A549 (cell line): ENCODE measurements at regions not wholly inside any gene's neighbourhood (a gene's known extent, or its start where the extent isn't known, plus 50 kb on each side); places are given as distances from the start of the nearest gene placed in this dataset.

ENCODE experiments used
- ATAC-seq, 2 experiments: fragments of 200-7000 bp in 1 of 2; fragments of >200 bp in 1 of 2; cut with Nextera tagmentation in 1 of 2; cut with Tn5 transposase in 1 of 2; 3 replicates each; pipeline versions ENCODE4 v1.8.0 to v1.9.1; 2018 to 2020; ENCODE audit warnings: mild to moderate bottlenecking in 1 of 2, moderate library complexity in 1 of 2
- CTCF ChIA-PET: fragments of 300-600 bp; sonication (Branson Sonifier 250); formaldehyde crosslinking; extraction: SDS; loops from one replicate; lab custom pipeline; 2021; ENCODE audit warnings: antibody characterized with exemption, inconsistent platforms; lab: Yijun Ruan, JAX
- POLR2A ChIA-PET: fragments of 350-600 bp; formaldehyde crosslinking; extraction: SDS; loops from one replicate; lab custom pipeline; 2021; ENCODE audit warnings: antibody characterized with exemption, inconsistent platforms; lab: Yijun Ruan, JAX
- DNase-seq, 2 experiments: peaks; one replicate each; pipeline versions ENCODE4 v3.0.0 to v3.0.0-alpha.2; 2011 to 2016; ENCODE audit warnings: low read depth in 1 of 2, low spot score in 1 of 2
- FAIRE-seq: peaks from 2 replicates; lab custom pipeline; 2011; peaks lifted over from hg19 to GRCh38; lab: Jason Lieb, UNC
- H3K27ac ChIP-seq, 2 experiments: fragments of >200 bp; sonication (Bioruptor Twin); formaldehyde crosslinking; 3 replicates each; pipeline ENCODE4 v1.5.1; 2016 to 2017
- H3K4me1 ChIP-seq: fragments of >200 bp; sonication (Bioruptor Twin); formaldehyde crosslinking; 3 replicates; pipeline ENCODE4 v1.6.1; 2016
- H3K4me2 ChIP-seq: fragments of >200 bp; sonication (Bioruptor Twin); formaldehyde crosslinking; 3 replicates; pipeline ENCODE4 v1.6.1; 2016
- H3K4me3 ChIP-seq: fragments of >200 bp; sonication (Bioruptor Twin); formaldehyde crosslinking; 3 replicates; pipeline ENCODE4 v1.5.1; 2016
- H3K9me3 ChIP-seq: fragments of >200 bp; sonication (Bioruptor Twin); formaldehyde crosslinking; 3 replicates; pipeline ENCODE4 v1.6.1; 2016
- CBX8 ChIP-seq: fragments of 200-600 bp; sonication (generic); IDR thresholded peaks from 2 replicates; pipeline ENCODE4 v1.6.1; 2016
- EHMT2 ChIP-seq: fragments of 200-600 bp; sonication (generic); IDR thresholded peaks from 2 replicates; pipeline ENCODE4 v1.6.1; 2016; ENCODE audit warnings: antibody characterized with exemption, low read depth, mild to moderate bottlenecking, moderate library complexity
- EP300 ChIP-seq, 2 experiments: fragments of >200 bp; sonication (Bioruptor Twin); formaldehyde crosslinking; IDR thresholded peaks; 2 replicates in 1 of 2; 3 replicates in 1 of 2; pipeline ENCODE4 v1.6.1; 2016 to 2017
- FOSB ChIP-seq: fragments of 250-450 bp; sonication (Bioruptor Pico); IDR thresholded peaks from 2 replicates; pipeline ENCODE4 v1.5.0; 2020; ENCODE audit warnings: mild to moderate bottlenecking, moderate library complexity
- FOSL2 ChIP-seq, 2 experiments: fragments of 450-650 bp in 1 of 2; fragments of >200 bp in 1 of 2; sonication (Bioruptor Twin) in 1 of 2; formaldehyde crosslinking; IDR thresholded peaks; 2 replicates each; pipeline versions ENCODE4 v1.5.0 to v1.6.1; 2016 to 2020; ENCODE audit warnings: mild to moderate bottlenecking in 1 of 2, moderate library complexity in 1 of 2
- FOXS1 ChIP-seq: fragments of 250-450 bp; sonication (Bioruptor Pico); IDR thresholded peaks from 2 replicates; pipeline ENCODE4 v1.5.0; 2020; ENCODE audit warnings: mild to moderate bottlenecking, moderate library complexity
- GATA3 ChIP-seq: IDR thresholded peaks from 2 replicates; pipeline ENCODE4 v1.6.1; 2012; ENCODE audit warnings: borderline replicate concordance
- HOXB13 ChIP-seq: fragments of 250-450 bp; sonication (Bioruptor Pico); IDR thresholded peaks from 2 replicates; pipeline ENCODE4 v1.5.0; 2020; ENCODE audit warnings: low read depth, mild to moderate bottlenecking, moderate library complexity
- HOXB5 ChIP-seq: fragments of 250-450 bp; sonication (Bioruptor Pico); IDR thresholded peaks from 2 replicates; pipeline ENCODE4 v1.5.0; 2020; ENCODE audit warnings: mild to moderate bottlenecking, moderate library complexity
- JUN ChIP-seq, 2 experiments: fragments of >200 bp; sonication (Bioruptor Twin); formaldehyde crosslinking; IDR thresholded peaks; 2 replicates in 1 of 2; 3 replicates in 1 of 2; pipeline ENCODE4 v1.6.1; 2016 to 2017
- KDM1A ChIP-seq: fragments of 200-600 bp; sonication (generic); IDR thresholded peaks from 2 replicates; pipeline ENCODE4 v1.6.1; 2016; ENCODE audit warnings: low read depth, mild to moderate bottlenecking
- KDM5A ChIP-seq: fragments of 200-600 bp; sonication (generic); IDR thresholded peaks from 2 replicates; pipeline ENCODE4 v1.6.1; 2016; ENCODE audit warnings: antibody characterized with exemption, mild to moderate bottlenecking
- MYC ChIP-seq: IDR thresholded peaks from 2 replicates; pipeline ENCODE4 v1.6.1; 2012; ENCODE audit warnings: mild to moderate bottlenecking, inconsistent platforms, low read length, improper control_type of control experiment, borderline replicate concordance
- NFE2L2 ChIP-seq: fragments of 150-350 bp; conservative IDR thresholded peaks from 2 replicates; pipeline ENCODE4 v1.6.1; 2014; ENCODE audit warnings: low read length
- PHF8 ChIP-seq: fragments of 200-600 bp; sonication (generic); IDR thresholded peaks from 2 replicates; pipeline ENCODE4 v1.6.1; 2016; ENCODE audit warnings: low read depth, mild to moderate bottlenecking, antibody characterized with exemption, moderate library complexity, borderline replicate concordance
- RFX5 ChIP-seq: fragments of 450-650 bp; IDR thresholded peaks from 2 replicates; pipeline ENCODE4 v1.7.1; 2014; ENCODE audit warnings: antibody characterized with exemption, mild to moderate bottlenecking, moderate library complexity
- SMC3 ChIP-seq: fragments of >200 bp; sonication (Bioruptor Twin); formaldehyde crosslinking; IDR thresholded peaks from 3 replicates; pipeline ENCODE4 v1.6.1; 2018; ENCODE audit warnings: inconsistent platforms
- SREBF2 ChIP-seq: fragments of 450-650 bp; IDR thresholded peaks from 2 replicates; pipeline ENCODE4 v1.6.1; 2014; ENCODE audit warnings: mild to moderate bottlenecking, moderate library complexity
- TFCP2L1 ChIP-seq: fragments of 250-450 bp; sonication (Bioruptor Pico); IDR thresholded peaks from 2 replicates; pipeline ENCODE4 v1.5.0; 2021; ENCODE audit warnings: mild to moderate bottlenecking
- ZC3H11A ChIP-seq: fragments of 450-650 bp; IDR thresholded peaks from 2 replicates; pipeline ENCODE4 v1.6.1; 2014; ENCODE audit warnings: antibody characterized with exemption, mild to moderate bottlenecking
- ZFP36 ChIP-seq: fragments of 450-650 bp; IDR thresholded peaks from 2 replicates; pipeline ENCODE4 v1.6.1; 2014; ENCODE audit warnings: borderline replicate concordance; ENCODE audit not compliant: partially characterized antibody
- WGBS: methylation state at CpG from one replicate; pipeline ENCODE4 v1.1.6; 2017; ENCODE audit errors: missing lambda C conversion rate; 5-methylcytosine and 5-hydroxymethylcytosine counted together
- TF ChIP-seq, protein P1 (sequence below): fragments of >200 bp; sonication (Bioruptor Twin); formaldehyde crosslinking; IDR thresholded peaks from 3 replicates; pipeline ENCODE4 v1.6.1; 2016
- TF ChIP-seq, protein P2 (sequence below): fragments of 150-350 bp; IDR thresholded peaks from 2 replicates; pipeline ENCODE4 v1.6.1; 2014; ENCODE audit warnings: low read depth, mild to moderate bottlenecking, low read length
- TF ChIP-seq, protein P3 (sequence below): fragments of >200 bp; sonication (Bioruptor Twin); formaldehyde crosslinking; IDR thresholded peaks from 3 replicates; pipeline ENCODE4 v1.5.1; 2016

DNA sequence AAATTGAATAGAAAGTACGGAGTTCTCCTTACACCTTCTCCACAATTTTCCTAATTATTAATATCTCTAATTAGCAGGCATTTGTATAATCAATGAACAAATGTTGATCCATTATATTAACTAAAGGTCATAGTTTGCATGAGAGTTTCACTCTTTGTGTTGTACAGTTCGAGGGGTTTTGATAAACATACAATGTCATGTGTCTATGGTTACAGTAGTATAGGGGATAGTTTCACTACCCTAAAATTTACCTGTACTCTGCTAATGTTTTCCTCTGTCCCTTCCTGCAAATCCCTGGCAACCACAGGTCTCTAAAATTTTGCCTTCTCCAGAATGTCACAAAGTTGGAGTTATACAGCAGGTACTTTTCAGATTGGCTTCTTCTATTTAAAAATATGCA lies 1199.8 kb upstream of the GJE1 start:
- TF ChIP-seq, protein P1, sequence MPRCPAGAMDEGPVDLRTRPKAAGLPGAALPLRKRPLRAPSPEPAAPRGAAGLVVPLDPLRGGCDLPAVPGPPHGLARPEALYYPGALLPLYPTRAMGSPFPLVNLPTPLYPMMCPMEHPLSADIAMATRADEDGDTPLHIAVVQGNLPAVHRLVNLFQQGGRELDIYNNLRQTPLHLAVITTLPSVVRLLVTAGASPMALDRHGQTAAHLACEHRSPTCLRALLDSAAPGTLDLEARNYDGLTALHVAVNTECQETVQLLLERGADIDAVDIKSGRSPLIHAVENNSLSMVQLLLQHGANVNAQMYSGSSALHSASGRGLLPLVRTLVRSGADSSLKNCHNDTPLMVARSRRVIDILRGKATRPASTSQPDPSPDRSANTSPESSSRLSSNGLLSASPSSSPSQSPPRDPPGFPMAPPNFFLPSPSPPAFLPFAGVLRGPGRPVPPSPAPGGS = no peak
- TF ChIP-seq GATA3 (no peak), RFX5 (no peak), NFE2L2 (no peak), KDM1A (no peak), HOXB13 (no peak), PHF8 (no peak), ZC3H11A (no peak), MYC (no peak), SMC3 (no peak), KDM5A (no peak), HOXB5 (CRISPR knock-in tag) (no peak), ZFP36 (no peak), CBX8 (no peak), TFCP2L1 (CRISPR knock-in tag) (no peak), FOSL2 (IDR thresholded peaks at IDR 0.05) (no peak), FOSL2 (CRISPR knock-in tag; IDR thresholded peaks at IDR 0.05) (no peak)
- TF ChIP-seq, protein P2, sequence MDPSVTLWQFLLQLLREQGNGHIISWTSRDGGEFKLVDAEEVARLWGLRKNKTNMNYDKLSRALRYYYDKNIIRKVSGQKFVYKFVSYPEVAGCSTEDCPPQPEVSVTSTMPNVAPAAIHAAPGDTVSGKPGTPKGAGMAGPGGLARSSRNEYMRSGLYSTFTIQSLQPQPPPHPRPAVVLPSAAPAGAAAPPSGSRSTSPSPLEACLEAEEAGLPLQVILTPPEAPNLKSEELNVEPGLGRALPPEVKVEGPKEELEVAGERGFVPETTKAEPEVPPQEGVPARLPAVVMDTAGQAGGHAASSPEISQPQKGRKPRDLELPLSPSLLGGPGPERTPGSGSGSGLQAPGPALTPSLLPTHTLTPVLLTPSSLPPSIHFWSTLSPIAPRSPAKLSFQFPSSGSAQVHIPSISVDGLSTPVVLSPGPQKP = no peak
- ATAC-seq (no peak), DNase-seq (no peak), FAIRE-seq (no peak)
- H3K27ac ChIP-seq = no peak overlapping the region
- H3K4me2 ChIP-seq = no peak overlapping the region
- ChIA-PET POLR2A (no interaction called here), CTCF (no interaction called here)
- no peak overlapping the region for H3K4me3 ChIP-seq
- H3K4me1 ChIP-seq = no peaks in the 10 kb centered on the region
- WGBS = 49% methylated on average over 2 of the region's 2 CpGs
- H3K9me3 ChIP-seq = no peaks in the 10 kb centered on the region

DNA sequence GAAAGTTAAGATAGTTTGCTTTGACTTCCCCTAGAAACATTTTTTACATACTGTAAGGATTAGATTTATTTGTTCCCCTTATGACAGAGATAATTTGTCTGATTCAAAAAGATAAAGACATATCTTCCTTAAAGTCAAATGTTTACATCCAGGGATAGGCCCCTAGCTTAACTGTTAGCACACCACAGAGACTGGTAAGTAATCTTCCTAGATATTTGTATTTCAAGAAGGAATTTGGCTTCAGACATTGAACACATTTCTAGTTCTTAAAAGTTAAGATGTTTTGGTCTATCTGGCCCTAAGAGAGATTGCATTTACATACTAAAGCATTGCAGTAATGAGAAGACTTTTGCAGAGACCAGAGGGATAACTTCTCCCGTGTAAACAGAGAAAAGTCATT lies 1201.1 kb upstream of the GJE1 start:
- DNase-seq (no peak), FAIRE-seq (no peak), ATAC-seq (no peak)
- Histone ChIP-seq H3K27ac (no peak overlapping the region), H3K9me3 (no peaks in the 10 kb centered on the region), H3K4me3 (no peak overlapping the region), H3K4me1 (no peaks in the 10 kb centered on the region), H3K4me2 (no peak overlapping the region)
- TF ChIP-seq SREBF2 = no peak
- TF ChIP-seq FOSB (CRISPR knock-in tag) = no peak
- no peak for TF ChIP-seq JUN (IDR thresholded peaks at IDR 0.05)
- no peak for TF ChIP-seq FOXS1 (CRISPR knock-in tag)
- TF ChIP-seq EHMT2 = no peak
- no peak for TF ChIP-seq MYC
- no peak for TF ChIP-seq ZFP36
- no peak for TF ChIP-seq EP300 (IDR thresholded peaks at IDR 0.05)
- TF ChIP-seq, protein P3, sequence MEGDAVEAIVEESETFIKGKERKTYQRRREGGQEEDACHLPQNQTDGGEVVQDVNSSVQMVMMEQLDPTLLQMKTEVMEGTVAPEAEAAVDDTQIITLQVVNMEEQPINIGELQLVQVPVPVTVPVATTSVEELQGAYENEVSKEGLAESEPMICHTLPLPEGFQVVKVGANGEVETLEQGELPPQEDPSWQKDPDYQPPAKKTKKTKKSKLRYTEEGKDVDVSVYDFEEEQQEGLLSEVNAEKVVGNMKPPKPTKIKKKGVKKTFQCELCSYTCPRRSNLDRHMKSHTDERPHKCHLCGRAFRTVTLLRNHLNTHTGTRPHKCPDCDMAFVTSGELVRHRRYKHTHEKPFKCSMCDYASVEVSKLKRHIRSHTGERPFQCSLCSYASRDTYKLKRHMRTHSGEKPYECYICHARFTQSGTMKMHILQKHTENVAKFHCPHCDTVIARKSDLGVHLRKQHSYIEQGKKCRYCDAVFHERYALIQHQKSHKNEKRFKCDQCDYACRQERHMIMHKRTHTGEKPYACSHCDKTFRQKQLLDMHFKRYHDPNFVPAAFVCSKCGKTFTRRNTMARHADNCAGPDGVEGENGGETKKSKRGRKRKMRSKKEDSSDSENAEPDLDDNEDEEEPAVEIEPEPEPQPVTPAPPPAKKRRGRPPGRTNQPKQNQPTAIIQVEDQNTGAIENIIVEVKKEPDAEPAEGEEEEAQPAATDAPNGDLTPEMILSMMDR = no peak
- POLR2A ChIA-PET = no interaction called here
- CTCF ChIA-PET = no interaction called here
- WGBS = 68% methylated on average over 1 of the region's 1 CpG
